ENCODE measurements at regions not wholly inside any gene's neighbourhood (a gene's known extent, or its start where the extent isn't known, plus 50 kb on each side); places are given as distances from the start of the nearest gene placed in this dataset.

DNA sequence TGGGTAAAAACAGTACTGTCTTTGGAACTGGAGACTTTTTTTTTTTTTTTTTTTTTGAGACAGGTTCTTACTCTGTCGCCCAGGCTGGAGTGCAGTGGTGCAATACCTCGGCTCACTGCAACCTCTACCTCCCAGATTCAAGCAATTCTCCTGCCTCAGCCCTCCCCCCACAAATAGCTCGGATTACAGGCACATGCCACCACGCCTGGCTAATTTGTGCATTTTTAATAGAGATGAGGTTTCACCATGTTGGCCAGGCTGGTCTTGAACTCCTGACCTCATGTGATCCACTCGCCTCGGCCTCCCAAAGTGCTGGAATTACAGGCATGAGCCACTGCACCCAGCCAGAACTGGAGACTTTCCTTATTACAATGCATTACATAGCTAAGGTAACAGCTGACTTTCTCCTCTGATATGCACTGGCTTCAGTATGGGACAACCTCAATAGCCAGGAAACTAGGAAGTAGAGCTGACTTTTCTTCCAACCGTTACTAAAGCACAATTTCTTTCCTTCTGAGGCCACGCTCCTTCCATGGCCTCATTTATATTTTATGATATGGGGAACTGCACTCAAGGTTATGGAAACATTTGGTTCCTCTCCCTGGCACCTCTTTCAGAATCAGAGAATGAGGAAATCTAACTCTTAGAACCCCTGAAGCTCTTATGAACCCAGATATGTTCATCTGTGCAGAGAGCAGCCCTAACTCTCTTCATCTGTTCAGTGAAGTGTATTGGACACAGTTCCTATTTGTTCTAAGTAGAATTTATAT, 53.5 kb upstream of the FAM9B start:
- ATAC-seq (ENCODE audit: low FRiP score) (no peak), DNase-seq (ENCODE audit: low spot score) (no peak)
- TF ChIP-seq, protein P1, sequence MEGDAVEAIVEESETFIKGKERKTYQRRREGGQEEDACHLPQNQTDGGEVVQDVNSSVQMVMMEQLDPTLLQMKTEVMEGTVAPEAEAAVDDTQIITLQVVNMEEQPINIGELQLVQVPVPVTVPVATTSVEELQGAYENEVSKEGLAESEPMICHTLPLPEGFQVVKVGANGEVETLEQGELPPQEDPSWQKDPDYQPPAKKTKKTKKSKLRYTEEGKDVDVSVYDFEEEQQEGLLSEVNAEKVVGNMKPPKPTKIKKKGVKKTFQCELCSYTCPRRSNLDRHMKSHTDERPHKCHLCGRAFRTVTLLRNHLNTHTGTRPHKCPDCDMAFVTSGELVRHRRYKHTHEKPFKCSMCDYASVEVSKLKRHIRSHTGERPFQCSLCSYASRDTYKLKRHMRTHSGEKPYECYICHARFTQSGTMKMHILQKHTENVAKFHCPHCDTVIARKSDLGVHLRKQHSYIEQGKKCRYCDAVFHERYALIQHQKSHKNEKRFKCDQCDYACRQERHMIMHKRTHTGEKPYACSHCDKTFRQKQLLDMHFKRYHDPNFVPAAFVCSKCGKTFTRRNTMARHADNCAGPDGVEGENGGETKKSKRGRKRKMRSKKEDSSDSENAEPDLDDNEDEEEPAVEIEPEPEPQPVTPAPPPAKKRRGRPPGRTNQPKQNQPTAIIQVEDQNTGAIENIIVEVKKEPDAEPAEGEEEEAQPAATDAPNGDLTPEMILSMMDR (IDR thresholded peaks at IDR 0.05) = no peak

DNA sequence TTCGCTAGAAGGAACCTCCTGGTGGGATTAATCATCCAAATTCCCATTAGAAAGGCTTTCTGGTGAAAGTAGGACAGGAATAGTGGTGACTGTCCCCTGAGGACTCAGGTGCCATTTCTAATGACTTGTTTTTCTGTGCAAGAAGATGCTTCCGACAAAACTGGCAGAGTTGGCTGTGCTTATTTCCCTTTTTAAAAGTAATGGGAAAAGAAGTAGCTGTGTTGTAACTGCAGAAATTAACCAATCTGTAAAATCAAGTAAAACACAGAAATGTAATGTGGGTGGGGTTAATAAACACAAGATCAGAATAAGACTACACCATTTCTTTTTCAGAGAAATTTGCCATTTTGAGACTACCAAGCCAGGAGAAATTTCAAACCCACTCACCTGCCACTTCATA, 55.0 kb upstream of the FAM9B start:
- TF ChIP-seq, protein P1 (IDR thresholded peaks at IDR 0.05) = no peak
- no peak for ATAC-seq (ENCODE audit: low FRiP score)
- no peak for DNase-seq (ENCODE audit: low spot score)

DNA sequence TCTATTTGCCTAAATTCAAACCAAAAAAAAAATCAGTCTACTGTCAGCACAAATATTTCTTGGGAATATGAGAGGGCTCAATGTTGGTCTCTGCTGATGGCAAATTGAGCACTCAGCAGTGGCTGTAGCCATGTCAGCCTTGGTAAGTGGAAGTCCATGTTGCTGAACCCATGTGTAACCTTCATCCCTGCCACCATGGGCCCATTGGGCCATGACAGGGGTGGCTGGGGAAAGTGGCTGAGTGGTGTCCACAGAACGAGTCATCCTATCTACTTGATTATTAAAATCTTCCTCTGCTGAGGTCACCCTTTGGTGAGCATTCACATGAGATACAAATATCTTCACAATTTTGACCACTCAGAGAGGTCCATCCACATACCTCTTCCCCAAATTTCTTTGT, 56.8 kb upstream of the FAM9B start:
- no peak for ATAC-seq (ENCODE audit: low FRiP score)
- TF ChIP-seq, protein P1 (IDR thresholded peaks at IDR 0.05) = no peak

DNA sequence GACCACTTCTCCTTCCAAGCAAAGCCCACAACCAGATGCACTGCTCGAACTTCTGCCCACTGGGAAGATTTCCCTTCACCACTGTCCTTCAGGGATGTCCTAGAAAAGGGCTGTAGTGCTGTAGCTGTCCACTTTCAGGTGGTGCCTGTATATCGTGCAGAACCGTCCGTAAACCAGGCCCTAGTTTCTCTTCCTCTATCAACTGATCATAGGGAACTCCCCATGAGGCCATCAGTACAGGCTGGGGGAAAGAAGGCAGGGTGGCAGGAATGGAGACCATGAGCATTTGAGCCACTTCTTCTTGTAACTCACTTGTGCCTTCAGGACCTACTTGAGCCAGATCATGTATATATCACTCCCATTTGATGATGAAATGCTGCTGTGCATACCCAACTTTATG, 57.3 kb upstream of the FAM9B start:
- DNase-seq (ENCODE audit: low spot score) = no peak
- TF ChIP-seq, protein P1 (IDR thresholded peaks at IDR 0.05) = no peak
- no peak for ATAC-seq (ENCODE audit: low FRiP score)

More for the DNA sequence above, 56.8 kb upstream of the FAM9B start:
- DNase-seq (ENCODE audit: low spot score) = no peak

DNA sequence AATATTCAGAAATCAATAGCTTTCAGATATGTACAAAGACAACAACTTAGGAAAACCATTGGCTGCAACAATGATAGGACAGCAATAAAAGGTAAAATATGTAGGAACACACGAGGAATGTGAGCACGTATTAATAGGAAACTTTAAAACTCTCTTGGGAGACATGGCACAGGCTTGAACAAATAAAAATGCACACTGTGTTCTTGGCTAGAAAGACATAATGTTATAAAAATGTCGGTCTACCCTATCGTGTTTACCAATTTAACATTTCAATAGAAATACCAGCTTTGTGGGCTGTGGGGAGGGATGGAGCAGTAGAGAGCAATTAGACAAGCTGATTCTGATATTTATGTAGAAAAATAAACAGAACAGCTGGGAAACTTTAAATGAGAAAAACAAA, 69.0 kb upstream of the FAM9B start:
- TF ChIP-seq, protein P1 (IDR thresholded peaks at IDR 0.05) = no peak
- ATAC-seq (ENCODE audit: low FRiP score) (no peak), DNase-seq (ENCODE audit: low spot score) (no peak)

DNA sequence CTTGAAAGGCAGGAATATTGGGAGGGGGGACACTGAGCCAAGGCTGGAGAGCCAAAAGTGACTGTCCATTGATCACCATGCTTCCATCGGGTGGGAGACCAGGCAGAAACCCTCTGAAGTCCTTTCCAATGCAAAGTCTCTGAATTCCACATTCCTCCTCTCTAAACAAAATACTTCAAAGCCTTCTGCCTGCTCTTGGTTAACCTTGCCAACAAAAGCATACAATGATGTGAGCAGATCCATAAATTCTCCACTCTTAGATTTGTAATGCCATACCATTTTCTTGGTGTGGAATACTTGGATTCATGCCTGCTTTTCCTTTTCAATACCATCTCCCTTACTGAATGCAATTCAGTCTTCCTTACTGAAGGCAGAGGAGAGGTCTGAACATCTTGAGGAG, 74.1 kb upstream of the FAM9B start:
- TF ChIP-seq, protein P1 (IDR thresholded peaks at IDR 0.05) = no peak
- no peak for DNase-seq (ENCODE audit: low spot score)
- ATAC-seq (ENCODE audit: low FRiP score) = no peak

DNA sequence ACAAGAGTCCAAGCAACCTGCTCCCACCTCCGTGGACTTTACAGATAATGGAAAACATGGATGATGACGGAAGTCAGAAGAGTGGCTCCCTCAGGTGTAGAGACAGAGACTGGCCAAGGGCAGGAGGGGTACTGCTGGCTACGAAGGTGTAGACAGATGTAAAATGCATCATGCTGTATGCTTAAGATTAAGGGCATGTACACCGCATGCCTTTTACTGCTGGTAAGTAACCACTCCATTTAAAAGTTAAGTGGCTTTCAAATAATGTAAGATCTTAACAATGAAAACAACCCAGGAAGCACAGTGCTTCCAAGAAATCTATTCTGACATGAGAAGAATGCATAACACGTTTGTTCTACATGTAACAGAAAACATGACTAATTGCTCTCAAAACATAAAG, 76.9 kb upstream of the FAM9B start:
- TF ChIP-seq, protein P1 (IDR thresholded peaks at IDR 0.05) = no peak
- ATAC-seq (ENCODE audit: low FRiP score) (no peak), DNase-seq (ENCODE audit: low spot score) (no peak)
